Bone marrow (tissue), 2 donors: ENCODE measurements at regions not wholly inside any gene's neighbourhood (a gene's known extent, or its start where the extent isn't known, plus 50 kb on each side); places are given as distances from the start of the nearest gene placed in this dataset.

ENCODE experiments used
- DNase-seq, 2 donors: peaks; one replicate each; lab custom pipeline; 2025; lab: John Stamatoyannopoulos, UW

DNA sequence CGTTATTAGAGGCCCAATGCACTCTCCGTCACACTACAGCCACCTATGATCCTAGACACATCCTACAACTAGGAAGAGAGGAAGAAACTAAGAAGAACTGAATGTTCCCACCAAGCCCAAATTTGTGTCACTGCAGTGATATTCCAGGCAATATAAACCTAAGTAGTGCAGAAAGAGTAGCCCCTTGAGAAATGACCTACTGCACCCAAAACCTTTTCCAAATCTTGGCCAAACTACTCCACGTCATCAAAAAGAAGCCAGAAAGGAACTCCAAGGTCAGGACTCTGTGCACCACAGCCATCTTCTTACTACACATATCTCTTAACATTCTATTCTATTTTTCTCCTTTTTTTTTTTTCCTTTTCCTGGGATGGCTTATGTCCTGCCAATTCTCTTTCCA lies 60.2 kb downstream of the ADAMTS1 start:
- DNase-seq, result no peak

GRCh38 chr21:26783466-26784195 lies 61.6 kb downstream of the ADAMTS1 start:
- DNase-seq, result no peak

- no peak for DNase-seq
Observed at GRCh38 chr21:26782747-26783146, 62.5 kb downstream of the ADAMTS1 start.

DNA sequence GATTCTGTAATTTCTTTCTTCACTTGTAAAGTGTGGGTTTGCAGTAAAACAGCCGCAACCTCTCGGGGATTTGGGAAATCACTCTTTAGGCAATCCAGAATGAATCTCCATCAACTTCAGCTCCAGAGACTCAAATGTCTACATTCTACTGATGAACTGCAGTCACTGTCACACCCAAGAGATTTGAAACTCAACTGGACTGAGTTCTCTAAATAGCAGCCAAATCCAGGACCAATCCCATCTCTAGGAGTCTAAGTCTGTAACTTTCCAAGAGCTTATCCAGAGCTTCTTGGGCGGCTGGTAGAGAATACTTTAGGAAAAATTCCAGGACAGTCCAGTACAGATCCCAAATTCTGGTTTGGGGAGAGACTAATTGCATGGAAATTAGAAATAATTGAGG lies 62.9 kb downstream of the ADAMTS1 start:
- DNase-seq, result no peak

GRCh38 chr21:26781331-26781730 lies 63.9 kb downstream of the ADAMTS1 start:
- no peak for DNase-seq

- no peak for DNase-seq
Observed at GRCh38 chr21:26777166-26777565, 68.0 kb downstream of the ADAMTS1 start.

DNA sequence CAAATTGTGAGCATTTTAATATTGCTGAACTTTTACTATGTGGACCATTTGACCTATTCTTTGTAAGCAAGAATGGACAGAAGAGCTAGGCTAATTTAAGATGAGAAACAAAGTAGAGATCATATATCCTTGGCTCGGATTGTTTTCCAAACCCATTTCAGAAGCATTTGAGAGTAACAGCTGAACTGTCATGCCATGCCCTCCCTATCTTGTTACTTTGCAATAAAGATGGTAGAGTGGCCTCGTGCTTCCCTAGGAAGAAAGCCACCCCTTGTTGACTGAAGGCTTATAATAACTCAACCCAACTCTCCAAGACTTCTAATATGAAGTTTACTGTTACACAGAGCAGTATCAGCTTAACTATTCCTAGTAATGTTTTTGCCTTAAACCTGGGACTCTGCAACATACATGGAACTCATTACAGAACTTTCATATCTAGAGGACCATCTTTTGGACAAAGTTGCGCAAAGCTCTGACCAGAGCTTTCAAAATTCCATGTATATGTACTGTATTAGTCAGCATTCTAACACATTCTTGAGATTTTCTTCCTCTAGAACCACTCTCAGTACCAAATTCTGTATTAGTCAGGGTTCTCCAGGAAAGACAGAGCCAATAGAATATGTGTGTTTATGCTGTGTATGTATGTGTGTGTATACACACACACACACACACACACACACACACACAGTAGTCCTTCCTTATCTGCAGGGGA lies 68.7 kb downstream of the ADAMTS1 start:
- DNase-seq, result no peak

DNA sequence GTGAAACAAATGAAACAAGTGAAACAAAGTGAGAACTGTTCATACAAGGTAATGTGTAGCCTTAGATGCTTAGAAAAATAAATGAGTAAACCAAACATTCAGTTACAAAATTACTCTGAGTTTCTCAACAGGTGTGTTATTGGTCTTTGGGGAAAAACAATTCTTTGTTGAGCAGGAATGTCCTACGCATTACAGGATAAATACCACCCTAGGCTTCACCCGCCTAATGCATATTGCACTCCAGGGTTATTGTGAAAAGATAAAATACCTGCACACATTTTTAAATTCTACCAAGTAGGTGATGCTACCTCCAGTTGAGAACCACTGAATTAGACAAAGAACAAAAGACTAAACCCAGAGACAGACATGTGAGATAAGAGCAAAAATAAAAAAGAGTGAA lies 72.2 kb downstream of the ADAMTS1 start:
- no peak for DNase-seq

GRCh38 chr21:26769613-26770188 lies 75.5 kb downstream of the ADAMTS1 start:
- no peak for DNase-seq

DNA sequence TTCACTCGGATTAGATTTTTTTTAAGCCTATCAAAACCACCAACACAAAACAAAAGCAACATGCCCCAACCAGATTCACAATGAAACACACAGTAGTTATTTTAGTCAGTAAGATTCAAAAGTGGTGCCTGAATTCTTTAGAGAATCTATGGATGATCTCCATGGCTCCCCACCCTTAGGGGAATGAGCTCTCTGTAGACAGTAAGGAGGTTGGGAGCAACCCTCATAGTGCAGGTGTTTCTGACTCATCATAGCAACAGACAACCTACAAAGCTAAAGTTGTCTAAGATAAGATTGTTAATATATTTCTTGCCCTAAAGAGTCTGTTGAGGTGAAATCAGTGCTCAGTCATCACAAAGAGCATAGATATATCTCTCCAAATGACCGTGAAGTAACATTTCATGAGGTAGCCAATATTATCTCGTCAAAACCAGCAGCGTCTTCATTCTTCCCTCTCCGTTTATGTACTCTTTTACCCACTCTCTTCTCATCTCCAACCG lies 78.3 kb downstream of the ADAMTS1 start:
- no peak for DNase-seq

DNA sequence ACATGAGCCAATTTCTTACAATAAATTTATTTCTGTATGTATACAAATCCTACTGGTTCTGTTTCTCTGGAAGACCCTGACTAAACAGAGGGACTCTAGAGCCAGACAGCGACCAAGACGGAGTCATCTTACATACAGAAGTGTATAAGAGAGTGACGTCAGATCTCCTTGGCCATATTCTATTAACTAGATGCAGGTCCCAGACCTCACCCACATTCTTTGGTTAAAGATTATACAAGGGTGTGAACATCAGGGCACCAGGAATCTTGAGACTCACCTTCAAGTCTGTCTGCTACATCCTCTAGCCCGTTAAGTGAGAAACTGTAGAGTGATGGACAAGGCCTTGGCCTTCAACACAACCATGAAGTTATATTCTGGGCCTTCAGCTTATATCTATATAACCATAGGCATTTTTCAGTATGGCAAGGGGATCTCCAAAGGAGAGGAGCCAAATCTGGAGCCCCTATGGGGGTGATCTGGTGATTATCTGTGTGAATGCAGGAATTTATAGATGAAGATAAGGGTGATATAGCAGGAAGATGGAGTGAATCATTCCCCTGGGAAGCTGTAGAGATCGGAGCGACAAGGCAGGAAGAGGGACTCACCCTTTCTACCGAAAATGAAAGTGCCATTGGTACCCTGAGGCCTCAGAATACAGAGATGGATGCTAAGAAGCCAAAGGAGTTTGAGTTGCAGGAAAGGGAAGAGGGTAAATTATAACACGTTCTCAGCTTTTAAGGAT lies 83.9 kb downstream of the ADAMTS1 start:
- no peak for DNase-seq

- DNase-seq, result no peak
Observed at GRCh38 chr21:26759731-26760130, 85.5 kb downstream of the ADAMTS1 start.

DNA sequence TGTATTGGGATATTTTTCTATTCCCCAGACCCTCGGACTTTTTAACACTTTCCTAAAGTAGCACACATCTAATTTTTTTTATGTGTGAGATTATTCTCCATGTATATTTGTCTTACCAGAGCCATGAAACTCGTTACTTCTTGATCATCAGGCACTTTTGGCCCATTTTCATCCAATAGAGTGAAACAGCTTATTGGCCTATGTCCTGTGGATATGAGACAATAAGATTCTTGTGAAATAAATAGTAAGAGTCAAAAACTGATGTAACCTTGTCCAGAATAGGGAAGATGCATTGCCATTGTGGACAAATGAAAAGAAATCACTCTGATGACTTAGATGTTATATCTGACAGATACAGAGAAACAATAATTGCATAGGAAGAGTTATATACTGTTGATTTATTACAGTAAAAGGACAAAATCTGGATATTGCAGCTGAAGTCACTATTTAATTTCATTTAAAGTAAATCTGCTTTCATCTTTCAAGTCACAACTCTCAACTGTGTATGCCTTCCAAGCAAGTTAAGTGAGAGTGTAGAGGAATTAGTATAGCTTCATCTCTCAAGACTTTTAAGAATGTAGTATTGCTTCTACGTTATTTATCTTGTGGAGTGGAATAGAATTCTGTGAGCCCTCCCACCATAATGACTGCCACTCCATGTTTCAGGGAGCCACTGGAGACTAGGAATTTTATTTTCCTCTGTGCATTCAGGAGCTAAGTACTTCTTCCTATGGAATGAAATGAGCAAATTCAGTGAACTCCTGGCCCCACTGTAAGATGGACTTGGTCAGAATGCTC lies 86.9 kb downstream of the ADAMTS1 start:
- no peak for DNase-seq

DNA sequence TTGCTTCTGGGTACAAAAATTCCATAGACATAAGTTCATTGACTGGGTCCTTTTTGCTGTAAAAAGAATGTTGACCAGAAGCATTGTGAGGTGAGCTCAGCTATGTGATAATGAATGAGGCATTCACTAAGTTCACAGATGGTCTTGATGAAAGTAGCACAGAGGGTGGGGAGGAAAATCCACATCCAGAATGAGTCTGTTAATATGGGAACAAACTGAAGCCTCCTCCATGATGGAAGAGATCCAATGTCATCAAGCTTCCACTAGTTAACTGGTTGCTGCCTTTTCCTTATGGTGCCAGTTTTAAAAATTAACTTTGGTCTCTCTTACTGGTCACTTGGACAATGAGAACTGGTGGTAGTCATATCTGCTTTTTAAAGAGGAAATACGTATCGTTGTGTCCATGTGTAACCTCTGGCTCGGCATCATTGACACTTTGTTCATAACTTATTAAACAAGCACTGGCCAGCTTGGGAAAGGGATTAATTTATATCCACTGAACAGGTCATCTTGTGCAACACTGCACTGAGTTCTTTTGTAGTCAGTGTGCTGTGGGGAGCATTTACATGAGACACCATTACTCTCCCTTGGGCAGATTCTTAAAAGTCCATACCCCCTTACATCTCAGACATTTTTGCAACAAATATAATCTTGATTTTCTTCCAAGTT lies 88.6 kb downstream of the ADAMTS1 start:
- DNase-seq, result no peak

- DNase-seq, result no peak
Observed at GRCh38 chr21:26754853-26755252, 90.4 kb downstream of the ADAMTS1 start.

DNA sequence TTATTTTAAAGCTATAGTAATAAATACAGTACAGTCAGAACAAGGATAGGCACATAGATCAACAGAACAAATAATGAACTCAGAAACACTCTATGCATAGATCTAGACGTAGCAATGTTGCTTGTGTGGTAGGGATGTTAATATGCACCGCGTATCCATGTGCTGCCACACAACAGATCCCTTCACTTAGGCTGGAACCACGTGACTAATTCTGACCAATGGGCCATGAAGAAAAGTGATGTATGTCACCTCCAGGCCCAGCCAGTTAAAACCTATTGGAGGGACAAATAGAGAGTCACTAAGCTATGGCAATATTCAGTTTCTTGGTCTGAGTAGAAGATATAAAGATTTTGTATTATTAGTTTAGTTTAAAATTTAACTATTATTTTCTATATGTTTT lies 91.4 kb downstream of the ADAMTS1 start:
- no peak for DNase-seq

- DNase-seq, result no peak
Observed at GRCh38 chr21:26752849-26753248, 92.4 kb downstream of the ADAMTS1 start.

DNA sequence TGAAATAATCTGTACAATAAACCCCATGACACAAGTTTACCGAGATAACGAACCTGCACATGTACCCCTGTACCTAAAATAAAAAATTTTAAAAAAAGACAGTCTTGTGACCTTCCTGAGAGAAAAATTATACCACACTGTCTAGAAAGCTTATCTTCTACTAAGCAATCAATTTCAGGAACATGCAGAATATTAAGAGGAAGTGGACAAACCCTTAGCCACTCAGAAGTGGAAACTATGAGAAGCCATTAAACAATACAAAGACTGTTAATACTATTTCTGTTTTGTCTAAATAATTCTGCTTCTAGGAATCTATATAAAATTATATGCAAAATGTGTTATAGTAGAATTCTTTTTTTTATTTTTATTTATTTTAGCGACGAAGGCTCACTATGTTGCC lies 93.9 kb downstream of the ADAMTS1 start:
- no peak for DNase-seq

- no peak for DNase-seq
Observed at GRCh38 chr21:26748066-26748465, 97.1 kb downstream of the ADAMTS1 start.

DNA sequence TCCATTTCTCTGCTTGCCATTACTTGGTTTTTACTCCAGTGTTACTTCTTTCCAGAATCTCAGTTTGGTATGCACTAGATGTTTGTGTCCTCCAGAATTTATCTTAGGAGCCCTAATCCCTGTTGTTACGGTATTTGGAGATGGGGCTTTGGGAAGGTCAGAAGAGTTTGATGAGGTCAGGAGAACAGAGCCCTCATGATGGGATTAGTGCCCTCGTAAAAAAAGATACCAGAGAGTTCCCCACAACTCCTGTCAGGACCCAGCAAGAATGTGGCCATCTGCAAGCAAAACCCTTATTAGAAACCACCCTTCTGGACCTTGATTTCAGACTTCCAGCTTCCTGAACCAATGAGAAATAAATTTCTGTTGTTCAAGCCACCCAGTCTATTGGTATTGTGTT lies 98.0 kb downstream of the ADAMTS1 start:
- DNase-seq, result no peak

GRCh38 chr21:26743524-26743923 lies 101.7 kb downstream of the ADAMTS1 start:
- DNase-seq, result no peak
